ENCODE measurements at regions not wholly inside any gene's neighbourhood (a gene's known extent, or its start where the extent isn't known, plus 50 kb on each side); places are given as distances from the start of the nearest gene placed in this dataset.

GRCh38 chr7:52189153-52189778 lies 846.2 kb upstream of the POM121L12 start:
- FAIRE-seq (no peak), DNase-seq (ENCODE audit: low read depth in 1 of 2, low spot score in 2 of 2) (no peak)
- Histone ChIP-seq H2BK5ac (ENCODE audit: low read depth, low read length) (no peak overlapping the region), H3K4me3 (ENCODE audit: extremely low read depth in 1 of 4, insufficient read depth in 2 of 4, low read depth in 3 of 4, low read length in 4 of 4) (no peak overlapping the region), H4K20me1 (replicated peaks in 1 of 2; ENCODE audit: control insufficient read depth in 1 of 2, insufficient read depth in 2 of 2, low read length in 2 of 2) (no peaks in the 10 kb centered on the region), H3K9ac (replicated peaks in 1 of 4; ENCODE audit: extremely low read depth in 1 of 4, low read depth in 3 of 4, low read length in 3 of 4) (no peak overlapping the region), H3K4ac (replicated peaks; ENCODE audit: insufficient read length, low read depth, low read length) (no peak overlapping the region), H4K91ac (replicated peaks; ENCODE audit: insufficient read length, low read length) (no peak overlapping the region), H2AK5ac (ENCODE audit: low read depth, low read length) (no peak overlapping the region), H3K79me2 (ENCODE audit: control insufficient read depth in 1 of 2, insufficient read depth in 2 of 2, low read length in 2 of 2) (no peaks in the 10 kb centered on the region), H2AFZ (ENCODE audit: low read length) (peak overlapping the region; percentile 84; the same call in 1 of the 2 replicates), H3K23me2 (ENCODE audit: low read depth, low read length) (no peaks in the 10 kb centered on the region), H3K4me1 (replicated peaks in 1 of 4; ENCODE audit: control insufficient read depth in 3 of 4, insufficient read depth in 4 of 4, low read length in 3 of 4) (no peaks in the 10 kb centered on the region), H4K8ac (ENCODE audit: extremely low read depth, insufficient read depth, low read length) (no peak overlapping the region), H4K5ac (ENCODE audit: insufficient read length, low read depth, low read length) (no peak overlapping the region), H3K79me1 (ENCODE audit: low read depth, low read length) (no peaks in the 10 kb centered on the region), H3K27me3 (replicated peaks in 1 of 4; ENCODE audit: control insufficient read depth in 3 of 4, extremely low read depth in 1 of 4, insufficient read depth in 3 of 4, low read length in 3 of 4) (no peaks in the 10 kb centered on the region), H3K56ac (replicated peaks; ENCODE audit: insufficient read length, low read depth, low read length) (no peak overlapping the region), H3K9me3 (ENCODE audit: insufficient read depth in 2 of 2, low read depth in 1 of 2, low read length in 1 of 2) (no peaks in the 10 kb centered on the region; a peak in 1 of 4 replicates), H3K23ac (ENCODE audit: insufficient read length) (no peak overlapping the region), H2BK12ac (ENCODE audit: low read depth, low read length) (no peak overlapping the region), H3K14ac (ENCODE audit: insufficient read length) (no peak overlapping the region), H3K18ac (ENCODE audit: extremely low read depth, low read length) (no peak overlapping the region), H3K36me3 (ENCODE audit: control insufficient read depth in 2 of 4, insufficient read depth in 4 of 4, low read length in 3 of 4) (no peaks in the 10 kb centered on the region), H2BK15ac (ENCODE audit: low read length) (no peak overlapping the region), H3K27ac (ENCODE audit: low read depth, low read length) (no peak overlapping the region), H2BK120ac (replicated peaks; ENCODE audit: low read depth, low read length) (no peak overlapping the region), H2BK20ac (ENCODE audit: low read length) (no peak overlapping the region), H3K4me2 (ENCODE audit: insufficient read depth in 1 of 2, low read depth in 2 of 2, low read length in 2 of 2) (no peak overlapping the region)
- ChIA-PET POLR2A (ENCODE audit: partially characterized antibody) (interaction anchor here (0.7 kb wide), 1 partner anchor 1114 kb away, joined by 4 read pairs; no protein-coding TSS in a partner anchor), CTCF (ENCODE audit: partially characterized antibody) (interaction anchor here (2.6 kb wide), 1 partner anchor 21 kb away, joined by 6 read pairs; no protein-coding TSS in a partner anchor)
- TF ChIP-seq RFX5 (IDR thresholded peaks at IDR 0.05; ENCODE audit: borderline replicate concordance, low read depth, low read length) (no peak), ATF2 (IDR thresholded peaks at IDR 0.05; ENCODE audit: low read length) (no peak), SAP30 (IDR thresholded peaks at IDR 0.05; ENCODE audit: insufficient read depth, insufficient replicate concordance, low read length) (no peak), CTCF (IDR thresholded peaks at IDR 0.05; ENCODE audit: control extremely low read depth in 1 of 3, insufficient read depth in 1 of 3, low read depth in 1 of 3, low read length in 3 of 3) (no peak), NANOG (IDR thresholded peaks at IDR 0.05; ENCODE audit: insufficient read depth, low read depth, low read length, poor library complexity, severe bottlenecking) (no peak), BRCA1 (IDR thresholded peaks at IDR 0.05; ENCODE audit: low read depth, low read length) (no peak), NRF1 (IDR thresholded peaks at IDR 0.05; ENCODE audit: low read depth, low read length) (no peak), RAD21 (IDR thresholded peaks at IDR 0.05 in 1 of 2, conservative IDR thresholded peaks at IDR 0.05 in 1 of 2; ENCODE audit: low read depth in 2 of 2, low read length in 2 of 2) (no peak)
- 76% methylated on average over 2 of the region's 2 CpGs; no CpG with 5 or more reads in 1 of the 2 experiments for WGBS, 2 experiments (ENCODE audit: extremely low coverage in 1 of 2, insufficient coverage in 1 of 2, insufficient read length in 1 of 2, insufficient replicate concordance in 2 of 2, low coverage in 1 of 2, low lambda C conversion rate in 2 of 2, missing lambda C conversion rate in 1 of 2)

Measured in H1 (cell line).